RWPE2 (cell line): ENCODE measurements at regions not wholly inside any gene's neighbourhood (a gene's known extent, or its start where the extent isn't known, plus 50 kb on each side); places are given as distances from the start of the nearest gene placed in this dataset.

ENCODE experiments used
- ATAC-seq: fragments of 200-7000 bp; cut with Tn5 transposase; 3 replicates; pipeline ENCODE4 v1.9.1; 2021; ENCODE audit warnings: low read depth
- DNase-seq: peaks from one replicate; pipeline ENCODE4 v3.0.0-alpha.2; 2020; ENCODE audit warnings: low spot score
- H3K27ac ChIP-seq: fragments of 450-650 bp; 2 replicates; pipeline ENCODE4 v1.5.1; 2017; ENCODE audit warnings: mild to moderate bottlenecking; ENCODE audit not compliant: poor library complexity, severe bottlenecking
- H3K27me3 ChIP-seq: fragments of 250-450 bp; sonication (Bioruptor Pico); 2 replicates; pipeline ENCODE4 v1.5.1; 2021; ENCODE audit warnings: mild to moderate bottlenecking, moderate library complexity; ENCODE audit not compliant: insufficient read depth, poor library complexity, severe bottlenecking
- H3K36me3 ChIP-seq: fragments of 250-450 bp; sonication (Bioruptor Pico); 2 replicates; pipeline ENCODE4 v1.5.1; 2020; ENCODE audit warnings: low read depth, mild to moderate bottlenecking, moderate library complexity
- H3K4me1 ChIP-seq: fragments of 250-450 bp; sonication (Bioruptor Pico); 2 replicates; pipeline ENCODE4 v1.5.1; 2021; ENCODE audit warnings: mild to moderate bottlenecking, moderate library complexity; ENCODE audit not compliant: insufficient read depth, poor library complexity, severe bottlenecking
- H3K4me3 ChIP-seq: fragments of 250-450 bp; sonication (Bioruptor Pico); 2 replicates; pipeline ENCODE4 v1.5.1; 2021; ENCODE audit warnings: mild to moderate bottlenecking, moderate library complexity; ENCODE audit not compliant: severe bottlenecking
- H3K9me3 ChIP-seq: fragments of 250-450 bp; sonication (Bioruptor Pico); 2 replicates; pipeline ENCODE4 v1.5.1; 2021; ENCODE audit warnings: mild to moderate bottlenecking, moderate library complexity; ENCODE audit not compliant: severe bottlenecking
- TF ChIP-seq, protein P1 (sequence below): fragments of 450-650 bp; IDR thresholded peaks from one replicate; pipeline ENCODE4 v1.5.1; 2017; ENCODE audit warnings: mild to moderate bottlenecking, moderate library complexity; ENCODE audit not compliant: poor library complexity, severe bottlenecking

DNA sequence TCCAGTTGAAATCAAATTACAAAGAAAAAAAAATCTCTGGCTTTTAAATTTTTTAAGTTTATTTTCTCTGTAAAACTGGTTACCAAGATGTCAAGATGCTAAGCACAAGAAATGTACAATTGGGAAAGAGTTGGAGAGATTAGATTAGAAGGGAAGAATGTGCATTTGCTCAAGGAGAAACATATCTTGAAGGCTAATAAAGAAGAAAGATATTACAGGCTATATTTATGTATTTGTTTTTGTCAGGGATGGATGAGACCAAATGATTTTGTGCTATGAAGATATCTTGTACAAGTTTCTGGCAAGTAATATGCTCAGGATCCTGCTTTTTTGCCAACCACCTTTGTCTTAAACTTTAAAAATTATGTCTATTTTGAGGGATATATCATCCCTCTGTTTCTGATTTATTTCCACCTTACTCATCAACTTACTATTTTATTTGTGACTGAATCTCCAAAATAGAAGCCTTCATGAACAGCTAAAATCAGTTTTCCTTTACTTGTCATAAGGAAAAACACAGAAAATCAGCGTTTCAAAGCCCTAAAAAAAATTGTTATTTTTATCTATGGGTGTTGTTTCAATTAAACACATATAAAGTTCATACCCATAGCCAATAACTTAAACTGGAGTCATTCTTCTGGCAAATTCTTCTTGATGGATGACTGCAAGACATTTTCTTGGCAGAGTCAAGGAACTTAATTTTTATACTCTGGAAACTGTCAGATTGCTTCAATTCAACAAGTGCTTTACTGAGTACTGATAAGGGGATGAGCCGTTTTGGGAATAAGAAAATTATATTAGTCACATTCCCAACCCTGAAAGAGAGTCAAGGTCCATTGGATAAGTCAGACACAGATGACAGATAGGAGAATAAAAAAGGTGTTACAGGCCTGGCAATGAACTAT lies 141.8 kb downstream of the CTH start:
- Histone ChIP-seq H3K4me3 (no peak overlapping the region), H3K9me3 (no peaks in the 10 kb centered on the region), H3K27me3 (peaks cover 8% of the 10 kb centered on the region), H3K27ac (no peak overlapping the region), H3K36me3 (no peaks in the 10 kb centered on the region), H3K4me1 (no peaks in the 10 kb centered on the region)
- TF ChIP-seq, protein P1, sequence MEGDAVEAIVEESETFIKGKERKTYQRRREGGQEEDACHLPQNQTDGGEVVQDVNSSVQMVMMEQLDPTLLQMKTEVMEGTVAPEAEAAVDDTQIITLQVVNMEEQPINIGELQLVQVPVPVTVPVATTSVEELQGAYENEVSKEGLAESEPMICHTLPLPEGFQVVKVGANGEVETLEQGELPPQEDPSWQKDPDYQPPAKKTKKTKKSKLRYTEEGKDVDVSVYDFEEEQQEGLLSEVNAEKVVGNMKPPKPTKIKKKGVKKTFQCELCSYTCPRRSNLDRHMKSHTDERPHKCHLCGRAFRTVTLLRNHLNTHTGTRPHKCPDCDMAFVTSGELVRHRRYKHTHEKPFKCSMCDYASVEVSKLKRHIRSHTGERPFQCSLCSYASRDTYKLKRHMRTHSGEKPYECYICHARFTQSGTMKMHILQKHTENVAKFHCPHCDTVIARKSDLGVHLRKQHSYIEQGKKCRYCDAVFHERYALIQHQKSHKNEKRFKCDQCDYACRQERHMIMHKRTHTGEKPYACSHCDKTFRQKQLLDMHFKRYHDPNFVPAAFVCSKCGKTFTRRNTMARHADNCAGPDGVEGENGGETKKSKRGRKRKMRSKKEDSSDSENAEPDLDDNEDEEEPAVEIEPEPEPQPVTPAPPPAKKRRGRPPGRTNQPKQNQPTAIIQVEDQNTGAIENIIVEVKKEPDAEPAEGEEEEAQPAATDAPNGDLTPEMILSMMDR, result no peak
- ATAC-seq (no peak), DNase-seq (no peak)

DNA sequence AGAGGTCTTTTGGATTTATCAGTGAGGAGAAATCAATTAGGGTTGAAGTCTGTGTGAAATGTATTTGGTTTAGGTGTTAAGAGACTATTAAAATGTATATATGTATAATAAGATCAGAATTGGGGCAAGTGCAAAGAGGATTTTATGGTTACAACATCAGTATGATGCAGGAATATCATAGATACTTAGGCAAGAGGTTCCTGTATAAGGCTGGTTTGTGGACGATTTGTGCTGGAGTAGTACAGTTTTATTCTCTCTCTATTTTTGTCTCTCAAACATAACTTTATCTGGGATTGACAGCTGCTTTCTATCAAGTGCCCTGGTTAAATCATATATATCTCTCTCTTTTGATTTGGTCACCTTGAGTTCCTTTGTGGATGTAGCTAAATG lies 142.5 kb downstream of the CTH start:
- TF ChIP-seq, protein P1, result no peak
- H3K4me3 ChIP-seq, result no peak overlapping the region

DNA sequence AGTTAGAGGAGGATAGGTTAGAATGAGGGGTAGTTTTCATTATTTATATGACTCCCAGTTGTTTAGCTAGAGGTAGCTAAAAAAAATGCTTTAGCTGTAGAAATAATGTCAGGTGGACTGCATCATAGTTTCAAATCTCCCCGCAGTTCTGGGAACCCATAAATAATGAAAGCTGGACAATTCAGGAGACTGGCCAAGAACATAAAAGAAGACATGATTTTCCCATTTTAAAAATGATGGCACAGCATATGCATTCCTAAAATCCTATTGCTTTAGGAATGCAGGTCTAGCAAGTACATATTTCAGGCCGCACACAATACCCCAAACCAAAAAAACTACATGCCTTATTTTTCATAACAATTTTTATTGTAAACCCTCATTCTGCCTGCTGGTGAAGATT lies 143.3 kb downstream of the CTH start:
- Histone ChIP-seq H3K36me3 (no peaks in the 10 kb centered on the region), H3K9me3 (no peaks in the 10 kb centered on the region), H3K4me3 (no peak overlapping the region), H3K27me3 (peaks cover 8% of the 10 kb centered on the region), H3K27ac (no peak overlapping the region), H3K4me1 (no peaks in the 10 kb centered on the region)
- DNase-seq, result no peak
- TF ChIP-seq, protein P1, result no peak
- no peak for ATAC-seq

More for the DNA sequence above, 142.5 kb downstream of the CTH start:
- H3K27ac ChIP-seq, result no peak overlapping the region
- H3K27me3 ChIP-seq, result peaks cover 8% of the 10 kb centered on the region
- H3K4me1 ChIP-seq, result no peaks in the 10 kb centered on the region
- ATAC-seq, result no peak
- H3K9me3 ChIP-seq, result no peaks in the 10 kb centered on the region
- H3K36me3 ChIP-seq, result no peaks in the 10 kb centered on the region
- DNase-seq, result no peak

DNA sequence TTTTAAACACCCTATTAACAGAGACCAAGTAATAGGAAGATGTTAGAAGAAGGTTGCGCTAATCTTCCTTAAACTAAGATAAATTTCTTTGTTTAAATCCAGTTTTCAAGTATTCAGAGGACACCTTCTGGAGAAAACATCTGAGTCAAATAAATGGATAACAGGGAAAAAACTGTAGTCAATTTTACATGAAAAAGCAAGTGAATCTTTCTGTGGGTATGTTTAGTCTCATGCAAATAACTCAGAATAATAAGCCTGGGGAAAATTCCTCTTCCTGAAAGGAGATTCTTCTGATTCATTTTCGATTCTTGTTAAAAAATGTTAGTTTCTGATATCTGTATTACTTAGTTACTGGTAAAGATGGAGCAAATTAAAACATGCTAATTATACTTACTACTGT lies 145.5 kb downstream of the CTH start:
- no peak for DNase-seq
- Histone ChIP-seq H3K27me3 (peaks cover 8% of the 10 kb centered on the region), H3K9me3 (no peaks in the 10 kb centered on the region), H3K36me3 (no peaks in the 10 kb centered on the region), H3K4me3 (no peak overlapping the region), H3K4me1 (no peaks in the 10 kb centered on the region), H3K27ac (no peak overlapping the region)
- no peak for ATAC-seq
- TF ChIP-seq, protein P1, result no peak

DNA sequence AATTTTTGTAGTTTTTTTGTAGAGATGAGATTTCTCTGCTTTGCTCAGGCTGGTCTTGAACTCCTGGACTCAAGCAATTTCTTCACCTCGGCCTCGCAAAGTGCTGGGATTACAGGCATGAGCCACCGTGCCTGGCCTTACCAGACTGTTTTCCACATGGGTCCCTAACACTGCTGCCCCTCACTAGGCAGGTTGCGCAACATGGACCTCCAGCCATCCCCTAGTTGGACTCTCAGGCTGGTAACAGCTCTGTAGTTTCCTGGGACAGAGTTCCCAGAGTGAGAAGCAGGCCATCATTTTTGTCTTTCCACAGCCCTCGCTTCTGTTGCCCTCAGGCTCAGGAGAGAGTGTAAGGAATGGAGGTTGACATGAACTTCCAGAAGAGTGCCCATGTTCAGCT lies 156.1 kb downstream of the CTH start:
- Histone ChIP-seq H3K27ac (no peak overlapping the region), H3K4me1 (no peaks in the 10 kb centered on the region), H3K27me3 (no peaks in the 10 kb centered on the region), H3K36me3 (no peaks in the 10 kb centered on the region), H3K9me3 (no peaks in the 10 kb centered on the region), H3K4me3 (no peak overlapping the region)
- DNase-seq, result no peak
- TF ChIP-seq, protein P1, result no peak
- no peak for ATAC-seq
